Small intestine (tissue), 7 donors: ENCODE measurements at regions not wholly inside any gene's neighbourhood (a gene's known extent, or its start where the extent isn't known, plus 50 kb on each side); places are given as distances from the start of the nearest gene placed in this dataset.
"Not testable (repeated sequence)": the region's sequence is repeated elsewhere in the genome, so short reads cannot be mapped to it uniquely, and the experiment has no call there.

Source experiments
- DNase-seq, 2 donors: peaks; one replicate each; pipeline versions ENCODE4 v3.0.0 to v3.0.0-alpha.2; 2013
- FAIRE-seq: peaks from 2 replicates; lab custom pipeline; 2012; peaks lifted over from hg19 to GRCh38; lab: Jason Lieb, UNC
- H3K27ac ChIP-seq, 3 donors: one replicate each; pipeline ENCODE4 v1.5.1; 2013; ENCODE audit warnings: low read length in 2 of 3, mild to moderate bottlenecking in 2 of 3, control low read depth in 1 of 3, inconsistent platforms in 1 of 3, low read depth in 1 of 3, moderate library complexity in 1 of 3
- H3K27me3 ChIP-seq, 3 donors: one replicate each; pipeline ENCODE4 v1.6.1; 2013; ENCODE audit warnings: low read length in 3 of 3, inconsistent platforms in 1 of 3; ENCODE audit not compliant: control insufficient read depth in 3 of 3, insufficient read depth in 3 of 3
- H3K36me3 ChIP-seq, 3 donors: one replicate each; pipeline ENCODE4 v1.6.1; 2013; ENCODE audit warnings: low read length in 3 of 3, inconsistent platforms in 1 of 3, low read depth in 1 of 3, mild to moderate bottlenecking in 1 of 3, moderate library complexity in 1 of 3; ENCODE audit not compliant: control insufficient read depth in 3 of 3, insufficient read depth in 2 of 3
- H3K4me1 ChIP-seq, 3 donors: one replicate each; pipeline ENCODE4 v1.6.1; 2013; ENCODE audit warnings: low read length in 2 of 3, inconsistent platforms in 1 of 3, low read depth in 1 of 3, mild to moderate bottlenecking in 1 of 3, moderate library complexity in 1 of 3; ENCODE audit not compliant: control insufficient read depth in 3 of 3, insufficient read depth in 2 of 3
- H3K4me3 ChIP-seq, 3 donors: one replicate each; pipeline ENCODE4 v1.5.1; 2013; ENCODE audit warnings: low read length in 3 of 3, control low read depth in 1 of 3, inconsistent platforms in 1 of 3, low read depth in 1 of 3, mild to moderate bottlenecking in 1 of 3, moderate library complexity in 1 of 3
- H3K9me3 ChIP-seq, 2 donors: one replicate each; pipeline ENCODE4 v1.6.1; 2013; ENCODE audit warnings: low read depth in 1 of 2, low read length in 1 of 2; ENCODE audit not compliant: control insufficient read depth in 2 of 2, insufficient read depth in 1 of 2
- WGBS, 3 donors: extraction: QIAGEN DNeasy Blood & Tissue Kit; methylation state at CpG; one replicate each; pipeline ENCODE4 v1.1.7; 2013; 5-methylcytosine and 5-hydroxymethylcytosine counted together
- donor health status: healthy with polysubstance abuse.
- donor health status: control.
- donor health status: control.
- donor health status: Bipolar disorder and iron deficiency.
- donor health status: healthy.

DNA sequence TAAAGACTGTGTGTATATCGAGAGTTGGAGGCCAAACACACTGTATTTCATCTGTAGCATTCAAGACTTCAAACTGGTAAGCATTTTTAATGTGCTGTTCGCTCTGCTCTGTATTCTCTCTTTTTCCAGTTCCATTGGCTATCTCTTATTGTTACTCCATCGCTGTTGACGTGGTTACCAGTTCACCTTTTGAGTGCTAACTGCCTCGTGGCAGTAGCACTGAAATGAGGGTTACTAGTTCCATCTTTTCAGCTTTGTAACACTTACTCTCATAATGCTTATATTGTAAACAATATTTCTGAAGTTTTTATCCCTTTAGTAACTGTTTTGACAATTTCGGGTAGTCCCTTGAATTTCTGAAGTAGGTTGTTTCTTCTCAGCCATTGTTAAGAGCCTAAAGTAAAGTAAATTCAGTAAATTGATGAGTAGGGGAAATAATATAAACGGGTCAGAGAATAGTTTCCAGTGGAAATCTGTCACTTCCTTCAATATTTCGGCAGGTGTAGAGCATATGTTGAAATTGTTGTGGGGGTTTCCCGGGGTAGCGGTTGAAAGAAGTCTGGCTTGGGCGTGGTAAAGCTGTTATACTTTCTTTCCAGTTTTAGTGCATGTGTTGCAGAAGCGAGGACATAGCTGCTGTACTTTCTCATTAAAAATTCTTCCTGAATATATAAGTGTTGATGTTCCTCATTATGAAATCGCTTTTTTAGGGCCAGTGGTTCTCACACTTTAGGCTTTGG lies 175.7 kb upstream of the GOLGA6L22 start:
- not testable (repeated sequence) for H3K9me3 ChIP-seq, H3K27ac ChIP-seq, H3K36me3 ChIP-seq, DNase-seq, FAIRE-seq, H3K27me3 ChIP-seq, H3K4me1 ChIP-seq, H3K4me3 ChIP-seq
- 50 to 53% (median 51%) methylated on average over 13 of the region's 13 CpGs for WGBS, 3 donors

DNA sequence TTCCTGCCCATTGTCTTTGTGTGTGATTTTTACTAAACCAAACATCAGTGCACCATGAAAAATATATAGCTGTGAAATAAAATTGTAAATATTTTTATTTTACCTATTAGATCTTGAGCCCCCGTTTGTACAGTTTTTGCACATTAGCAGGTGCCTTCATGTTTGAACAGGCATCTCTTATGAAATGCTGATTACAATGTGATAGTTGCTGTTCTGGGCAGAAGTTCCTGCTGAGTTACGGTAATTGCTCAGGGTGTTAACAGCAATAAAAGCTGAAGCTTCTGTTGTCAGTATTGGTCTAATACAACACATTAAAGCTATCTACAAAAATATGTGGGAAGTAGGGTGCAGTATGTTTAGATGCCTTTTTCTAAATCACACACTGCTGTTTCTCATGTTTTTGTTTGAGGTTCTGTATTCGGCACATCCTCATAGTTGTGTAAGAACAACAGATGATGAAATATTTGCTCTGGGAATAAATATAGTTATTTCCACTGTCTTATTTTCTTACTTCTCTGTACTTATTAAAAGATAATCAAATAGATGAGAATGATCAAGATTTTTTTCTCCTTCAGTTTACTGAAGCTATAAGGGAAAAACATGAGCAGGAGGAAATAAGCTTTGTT lies 173.8 kb upstream of the GOLGA6L22 start:
- not testable (repeated sequence) for H3K36me3 ChIP-seq, H3K9me3 ChIP-seq, H3K27me3 ChIP-seq, H3K4me1 ChIP-seq, FAIRE-seq, DNase-seq, H3K27ac ChIP-seq, H3K4me3 ChIP-seq
- WGBS, 3 donors = 79 to 82% (median 79%) methylated on average over 3 of the region's 3 CpGs

DNA sequence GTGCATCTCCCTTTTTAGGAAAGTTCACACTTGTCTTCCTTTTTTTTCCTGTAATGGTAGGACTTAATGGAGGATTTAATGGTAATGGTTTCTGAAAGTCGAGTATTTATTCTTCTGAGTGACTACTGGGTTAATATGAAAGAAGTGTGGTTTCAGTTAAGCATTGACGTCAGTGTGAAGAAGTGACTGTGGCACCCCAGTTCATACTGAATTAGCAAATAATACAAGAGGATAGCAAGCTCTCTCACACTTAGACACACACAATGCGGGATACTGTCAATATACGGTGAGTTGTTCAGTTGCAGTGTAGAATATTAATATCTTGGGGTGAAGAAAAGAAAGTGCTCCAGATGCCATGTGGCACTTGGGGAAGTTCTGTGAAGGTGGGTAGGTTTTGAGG lies 167.6 kb upstream of the GOLGA6L22 start:
- H3K9me3 ChIP-seq = peaks cover 0 to 13% of the 10 kb centered on the region in 2 donors
- DNase-seq, H3K27me3 ChIP-seq, H3K4me1 ChIP-seq, FAIRE-seq, H3K4me3 ChIP-seq, H3K27ac ChIP-seq, H3K36me3 ChIP-seq: not testable (repeated sequence)
- WGBS, 3 donors = 59 to 67% (median 59%) methylated on average over 4 of the region's 4 CpGs

DNA sequence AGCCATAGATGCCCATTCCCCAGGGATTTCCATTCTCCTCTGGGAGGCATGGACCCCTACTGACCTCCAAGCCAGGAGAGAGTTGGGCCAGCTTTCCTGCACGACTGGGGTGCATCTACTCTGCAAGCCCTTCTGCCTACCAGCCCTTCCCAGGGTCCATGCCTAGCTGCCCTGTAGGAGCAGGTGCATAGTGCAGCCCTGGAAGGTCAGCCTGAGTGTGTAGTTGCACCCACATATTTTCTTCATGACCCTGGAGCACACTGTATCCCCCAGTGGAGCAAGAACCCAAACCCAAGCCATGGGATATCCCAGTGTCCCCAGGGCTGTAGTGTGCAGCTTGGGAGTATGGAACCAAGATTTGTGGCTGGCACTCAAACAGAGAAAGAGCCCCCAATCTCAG lies 155.6 kb upstream of the GOLGA6L22 start:
- H3K4me1 ChIP-seq, H3K27me3 ChIP-seq: not testable (repeated sequence)
- WGBS, 3 donors = no CpG with 5 or more reads among the region's 1 CpG

More for the DNA sequence above, 155.6 kb upstream of the GOLGA6L22 start:
- FAIRE-seq, DNase-seq, H3K36me3 ChIP-seq, H3K4me3 ChIP-seq, H3K27ac ChIP-seq, H3K9me3 ChIP-seq: not testable (repeated sequence)
